GM21619 (cell line): ENCODE measurements at regions not wholly inside any gene's neighbourhood (a gene's known extent, or its start where the extent isn't known, plus 50 kb on each side); places are given as distances from the start of the nearest gene placed in this dataset.

Source experiments
- ATAC-seq: cut with Tn5 transposase; IDR thresholded peaks from one replicate; pipeline ENCODE4 v1.9.1; 2021; ENCODE audit not compliant: unreplicated experiment

DNA sequence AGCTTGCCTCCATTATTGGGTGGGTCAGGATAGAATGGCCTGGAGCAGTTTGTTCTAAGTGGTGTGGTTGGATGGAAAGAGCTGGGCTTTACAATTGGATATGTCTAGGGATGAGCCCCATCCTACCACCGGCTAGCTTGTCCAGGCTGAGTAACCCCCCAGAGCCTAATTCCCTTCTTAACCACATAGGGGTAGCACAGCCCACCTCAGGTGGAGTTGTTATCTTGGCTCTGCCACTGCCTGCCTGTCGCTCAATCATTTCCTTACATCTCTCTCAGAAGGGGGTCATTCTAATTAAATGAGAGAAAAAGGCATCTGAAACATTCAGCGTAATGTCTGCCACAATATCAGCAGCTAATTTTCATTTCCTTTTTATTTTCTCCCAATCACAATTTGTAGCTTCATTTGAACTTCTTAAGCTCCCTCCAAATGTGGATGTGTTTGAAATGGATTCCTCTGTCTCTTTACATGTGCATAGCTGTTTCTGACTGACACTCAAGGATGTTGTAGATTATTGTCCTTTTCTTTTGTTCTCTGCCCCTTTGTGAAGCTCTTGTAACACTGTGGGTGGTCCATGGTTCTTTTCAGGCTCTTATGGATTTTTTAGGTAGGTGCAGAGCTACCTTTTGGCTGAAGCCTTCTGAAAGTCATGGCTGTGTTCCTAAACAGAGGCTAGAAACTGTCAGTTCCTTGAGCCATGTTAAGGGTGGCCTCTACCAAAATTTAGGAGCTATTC is 383.1 kb upstream of the KLF4 start:
- ATAC-seq, result no peak

GRCh38 chr9:107870927-107871680 is 381.5 kb upstream of the KLF4 start:
- ATAC-seq, result no peak

- ATAC-seq, result no peak
Measured at GRCh38 chr9:107870221-107870620, 380.7 kb upstream of the KLF4 start.

DNA sequence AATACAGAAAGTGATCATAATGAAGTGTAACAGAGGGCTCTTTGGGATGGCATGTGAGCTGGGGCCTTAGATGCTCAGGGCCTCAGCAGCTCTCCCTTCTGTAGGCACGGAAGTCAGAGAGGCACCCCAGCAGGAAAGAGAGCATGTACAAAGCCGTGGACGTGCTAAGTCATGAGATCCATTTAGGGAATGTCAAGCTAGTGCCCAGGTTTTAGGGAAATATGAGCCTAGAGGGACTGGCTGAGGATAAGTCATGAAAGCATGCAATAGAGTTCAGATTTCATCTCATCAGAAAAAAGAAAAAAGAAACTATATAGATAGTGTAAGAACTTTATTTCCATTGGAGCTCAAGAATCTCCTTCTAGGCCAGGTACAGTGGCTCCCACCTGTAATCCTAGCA is 379.5 kb upstream of the KLF4 start:
- ATAC-seq, result no peak

- ATAC-seq, result no peak
Measured at GRCh38 chr9:107868186-107868585, 378.6 kb upstream of the KLF4 start.

- no peak for ATAC-seq
Measured at GRCh38 chr9:107867738-107868137, 378.2 kb upstream of the KLF4 start.

DNA sequence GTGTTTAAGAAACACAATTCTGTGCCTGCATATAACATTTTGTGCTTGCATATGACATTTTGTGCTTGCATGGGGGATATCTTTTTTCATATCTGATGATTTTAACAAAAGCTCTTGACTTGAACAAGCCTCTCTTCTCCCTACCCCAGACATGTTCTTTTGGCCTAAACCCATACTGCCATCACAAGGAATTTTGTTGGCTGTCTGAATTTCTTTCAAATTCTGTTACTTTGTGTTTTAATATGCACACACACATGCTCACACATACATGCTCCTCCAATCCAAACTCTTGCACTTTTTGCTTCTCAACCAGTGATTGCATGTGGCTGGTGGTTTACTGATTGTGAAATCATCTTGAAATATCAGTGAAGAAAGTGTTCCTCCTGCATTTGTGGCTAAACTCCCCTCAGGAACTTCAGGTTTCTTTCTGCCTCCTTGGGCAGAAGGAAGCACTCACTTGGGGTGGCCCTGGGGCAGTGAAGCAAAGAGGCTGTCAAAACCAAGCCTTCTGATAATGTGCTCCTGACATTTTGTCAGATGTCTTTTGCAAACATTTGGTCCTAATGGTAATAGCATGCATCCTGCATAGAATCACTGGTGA is 377.2 kb upstream of the KLF4 start:
- no peak for ATAC-seq

DNA sequence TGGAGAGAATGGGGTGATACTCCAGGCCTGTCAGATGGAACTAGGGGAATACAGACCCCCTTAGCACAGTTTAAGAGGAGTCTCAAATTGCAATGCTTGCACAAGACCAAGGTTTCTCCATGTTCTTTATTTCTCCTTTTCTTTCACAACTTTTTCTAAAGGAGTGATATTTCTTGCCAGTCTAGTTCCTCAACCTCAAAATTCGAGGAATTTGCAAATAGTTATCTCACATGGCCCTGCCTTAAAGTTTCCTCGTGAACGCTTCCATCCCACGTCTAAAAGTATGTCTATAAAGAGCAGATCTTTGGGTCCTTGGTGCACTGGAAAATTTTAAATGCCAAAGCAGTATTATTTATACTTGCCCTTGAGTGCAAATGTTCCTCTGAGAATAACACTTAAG is 373.8 kb upstream of the KLF4 start:
- no peak for ATAC-seq

GRCh38 chr9:107862881-107863280 is 373.3 kb upstream of the KLF4 start:
- ATAC-seq, result no peak

DNA sequence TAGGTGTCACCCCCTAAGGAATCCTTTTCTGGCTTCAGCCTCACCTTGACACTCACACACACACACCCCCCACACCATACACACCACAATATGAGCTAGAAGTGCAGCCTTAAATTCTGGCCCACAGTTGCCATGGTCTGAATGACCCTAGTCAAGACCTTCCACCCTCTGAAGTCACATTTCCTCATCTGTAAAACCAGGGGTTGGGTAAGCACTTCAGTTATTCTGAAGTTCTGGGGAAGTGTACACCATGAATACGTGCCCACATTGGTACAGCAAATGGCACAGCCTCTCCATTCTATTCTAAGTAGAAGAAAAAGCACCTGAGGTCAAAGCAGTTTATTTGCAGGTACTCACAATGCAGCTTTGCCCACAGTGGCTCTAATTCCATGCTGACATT is 372.8 kb upstream of the KLF4 start:
- ATAC-seq, result no peak

GRCh38 chr9:107861075-107861474 is 371.5 kb upstream of the KLF4 start:
- no peak for ATAC-seq

DNA sequence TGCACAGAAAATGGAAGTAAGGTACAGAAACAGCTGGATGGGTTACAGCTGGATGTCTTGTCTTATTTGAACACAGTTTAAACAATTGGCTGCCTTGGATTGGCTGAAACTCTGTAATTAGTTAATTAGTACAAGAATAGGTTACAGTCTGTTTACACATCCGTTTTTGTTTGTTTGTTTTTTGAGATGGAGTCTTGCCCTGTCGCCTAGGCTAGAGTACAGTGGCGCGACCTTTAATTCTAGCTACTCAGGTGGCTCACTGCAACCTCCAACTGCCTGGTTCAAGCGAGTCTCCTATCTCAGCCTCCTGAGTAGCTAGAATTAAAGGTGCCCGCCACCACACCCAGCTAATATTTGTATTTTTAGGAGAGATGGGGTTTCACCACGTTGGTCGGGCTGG is 368.7 kb upstream of the KLF4 start:
- ATAC-seq, result no peak

DNA sequence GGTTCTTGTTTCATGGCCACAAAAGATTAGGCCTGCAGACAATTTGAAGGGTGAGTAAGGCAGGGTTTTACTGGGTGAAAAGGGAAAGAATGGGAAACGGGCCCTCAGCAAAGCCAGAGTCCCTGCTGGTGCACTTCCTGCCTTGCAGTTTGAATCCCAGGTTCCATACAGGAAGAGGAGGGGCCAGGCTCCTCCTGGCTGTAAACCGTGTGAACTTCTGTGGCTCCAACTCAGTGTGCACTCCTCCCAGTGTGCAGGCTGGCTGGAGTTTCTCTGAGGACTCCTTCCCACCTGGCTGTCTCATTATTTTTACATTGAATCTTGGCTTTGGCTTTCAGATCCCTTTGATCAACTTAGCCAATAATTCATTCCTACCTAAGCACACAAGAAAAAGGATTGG is 367.1 kb upstream of the KLF4 start:
- ATAC-seq, result no peak

GRCh38 chr9:107855164-107855563 is 365.6 kb upstream of the KLF4 start:
- ATAC-seq, result no peak

DNA sequence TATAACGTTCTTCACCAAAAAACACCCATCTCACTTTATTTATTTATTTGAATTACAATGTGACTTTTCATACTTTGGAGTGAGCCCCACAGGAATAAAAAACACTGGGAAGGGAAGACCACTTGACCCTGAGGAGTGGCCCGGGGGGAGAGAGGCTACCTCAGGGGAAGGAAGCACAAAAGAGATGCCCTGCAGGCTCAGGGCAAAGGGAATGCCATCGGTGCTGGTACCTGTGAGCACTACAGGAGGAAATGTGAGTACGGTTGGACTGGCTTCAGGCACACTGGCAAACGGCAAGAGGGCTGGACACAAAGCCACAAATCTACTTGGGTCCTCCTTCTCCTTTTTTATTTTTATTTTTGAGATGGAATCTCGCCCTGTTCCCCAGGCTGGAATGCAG is 363.9 kb upstream of the KLF4 start:
- no peak for ATAC-seq

GRCh38 chr9:107852891-107853290 is 363.3 kb upstream of the KLF4 start:
- no peak for ATAC-seq

DNA sequence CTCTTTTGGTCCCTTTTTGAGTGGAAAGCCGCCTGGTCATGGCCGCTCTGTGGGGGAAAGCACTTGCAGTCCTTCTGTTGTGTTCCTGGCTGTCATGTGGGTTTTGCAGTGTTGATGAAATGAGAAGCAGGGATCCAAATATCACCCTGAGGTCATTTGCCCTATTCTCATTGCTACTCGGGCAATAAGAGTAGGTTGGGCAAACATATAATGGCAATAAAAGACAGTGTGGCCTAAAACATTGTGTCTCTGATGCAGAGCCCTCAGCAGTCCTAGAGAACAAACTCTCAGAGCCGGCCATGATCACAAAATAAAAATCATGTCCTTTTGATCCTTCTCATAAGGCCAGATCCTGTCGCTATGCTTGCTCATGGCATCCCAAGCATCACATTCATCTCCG is 361.1 kb upstream of the KLF4 start:
- ATAC-seq, result no peak

GRCh38 chr9:107847978-107848964 is 358.7 kb upstream of the KLF4 start:
- no peak for ATAC-seq

DNA sequence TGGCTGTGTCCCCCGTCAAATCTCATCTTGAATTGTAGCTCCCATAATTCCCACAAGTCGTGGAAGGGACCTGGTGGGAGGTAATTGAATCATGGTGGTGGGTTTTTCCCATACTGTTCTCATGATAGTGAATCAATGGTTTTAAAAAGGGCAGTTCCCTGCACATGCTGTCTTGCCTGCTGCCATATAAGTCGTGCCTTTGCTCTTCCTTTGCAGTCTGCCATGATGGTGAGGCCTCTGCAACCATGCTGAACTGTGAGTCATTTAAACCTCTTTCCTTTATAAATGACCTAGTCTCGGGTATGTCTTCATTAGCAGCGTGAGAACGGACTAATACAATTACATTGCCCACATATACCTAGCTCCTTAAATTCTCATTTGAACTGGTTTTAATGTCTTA is 353.0 kb upstream of the KLF4 start:
- no peak for ATAC-seq

- ATAC-seq, result no peak
Measured at GRCh38 chr9:107841076-107841475, 351.5 kb upstream of the KLF4 start.

DNA sequence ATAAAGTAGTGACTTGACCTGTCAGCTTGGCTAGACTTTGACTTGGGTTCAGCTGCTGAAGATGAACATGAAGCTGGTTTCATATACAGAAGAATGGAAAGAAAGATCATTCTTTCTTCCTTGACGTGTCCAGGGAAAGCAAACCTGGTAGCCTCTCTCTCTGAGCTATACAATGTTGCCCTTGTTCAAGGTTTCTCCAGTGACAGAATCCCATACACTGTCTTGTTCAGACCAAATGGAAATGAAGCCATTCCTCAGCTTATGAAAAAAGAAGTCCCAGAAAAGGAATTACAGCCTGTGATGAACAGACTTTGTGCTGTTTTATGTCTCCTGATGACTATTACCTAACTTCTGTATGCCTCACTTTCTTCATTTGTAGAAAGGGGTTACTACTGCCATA is 349.8 kb upstream of the KLF4 start:
- ATAC-seq, result no peak
